Panc1 (cell line): ENCODE measurements at regions not wholly inside any gene's neighbourhood (a gene's known extent, or its start where the extent isn't known, plus 50 kb on each side); places are given as distances from the start of the nearest gene placed in this dataset.

Source experiments
- ATAC-seq: fragments of 200-7000 bp; cut with Tn5 transposase; 2 replicates; pipeline ENCODE4 v1.9.1; 2020; ENCODE audit warnings: mild to moderate bottlenecking, moderate library complexity
- BruUV-seq: library from RNA; stranded (reverse); fragments of 400-500 nt; replicated peaks from 2 replicates; lab custom pipeline; 2021; lab: Mats Ljungman, UMichigan
- CTCF ChIA-PET: fragments of 300-600 bp; sonication (Branson Sonifier 250); formaldehyde crosslinking; loops from one replicate; lab custom pipeline; 2022; ENCODE audit warnings: antibody characterized with exemption; lab: Charles Lee
- POLR2A ChIA-PET: fragments of 300-600 bp; sonication (Branson Sonifier 250); formaldehyde crosslinking; loops from one replicate; lab custom pipeline; 2022; ENCODE audit warnings: antibody characterized with exemption; lab: Charles Lee
- DNase-seq: peaks from one replicate; pipeline ENCODE4 v3.0.0-alpha.2; 2010; ENCODE audit warnings: low read depth, low spot score
- H3K27ac ChIP-seq: 2 replicates; pipeline ENCODE4 v1.5.1; 2011; ENCODE audit warnings: mild to moderate bottlenecking, low read length, inconsistent platforms
- H3K27me3 ChIP-seq: fragments of 200-500 bp; sonication (Bioruptor generic); 2 replicates; pipeline ENCODE4 v1.6.0; 2014; ENCODE audit warnings: low read length, inconsistent platforms; ENCODE audit not compliant: control insufficient read depth, insufficient read depth
- H3K36me3 ChIP-seq: fragments of 200-500 bp; sonication (Bioruptor generic); 2 replicates; pipeline ENCODE4 v1.5.1; 2014; ENCODE audit warnings: inconsistent platforms, mild to moderate bottlenecking, low read length, moderate library complexity; ENCODE audit not compliant: control insufficient read depth, insufficient read depth
- H3K4me1 ChIP-seq: 2 replicates; pipeline ENCODE4 v1.5.1; 2011; ENCODE audit warnings: inconsistent platforms, mild to moderate bottlenecking, low read length, moderate library complexity; ENCODE audit not compliant: control insufficient read depth, insufficient read depth
- H3K4me3 ChIP-seq, 2 experiments: 2 replicates each; pipeline ENCODE4 v1.5.1; 2011 to 2012; ENCODE audit warnings: low read depth in 2 of 2, low read length in 2 of 2, mild to moderate bottlenecking in 2 of 2, inconsistent platforms in 1 of 2, moderate library complexity in 1 of 2
- H3K9me3 ChIP-seq: fragments of 200-500 bp; sonication (Bioruptor generic); 2 replicates; pipeline ENCODE4 v1.5.1; 2014; ENCODE audit warnings: low read depth, mild to moderate bottlenecking, inconsistent platforms, low read length, moderate library complexity; ENCODE audit not compliant: control insufficient read depth, insufficient read depth
- POLR2AphosphoS5 ChIP-seq: IDR thresholded peaks from 2 replicates; pipeline ENCODE4 v1.6.1; 2012; ENCODE audit warnings: mild to moderate bottlenecking, low read depth, low read length, moderate library complexity
- SIN3A ChIP-seq: IDR thresholded peaks from 2 replicates; pipeline ENCODE4 v1.6.1; 2012; ENCODE audit warnings: low read depth, mild to moderate bottlenecking, low read length, moderate library complexity, borderline replicate concordance; ENCODE audit not compliant: insufficient read depth
- TCF7L2 ChIP-seq: IDR thresholded peaks from 2 replicates; pipeline ENCODE4 v1.6.1; 2011; ENCODE audit warnings: mild to moderate bottlenecking, low read depth, low read length, inconsistent platforms
- in situ Hi-C: cut with HindIII; loops from 2 replicates; pipeline ENCODE4 v1.10.0; 2016; ENCODE audit warnings: low sequenced_read_pairs, low pct_unique_long_range_greater_than_20kb
- intact Hi-C: fragments of 100-400 bp; cut with micrococcal nuclease; formaldehyde crosslinking; loops from one replicate; pipeline ENCODE4 v1.10.0; 2022; ENCODE audit not compliant: unreplicated experiment
- TF ChIP-seq, protein P1 (sequence below), 2 experiments: IDR thresholded peaks; 2 replicates each; pipeline ENCODE4 v1.6.1; 2011 to 2012; ENCODE audit warnings: low read depth in 2 of 2, control low read depth in 1 of 2, low read length in 1 of 2, mild to moderate bottlenecking in 1 of 2, moderate library complexity in 1 of 2; ENCODE audit not compliant: insufficient read depth in 1 of 2
- TF ChIP-seq, protein P2 (sequence below): fragments of 450-650 bp; IDR thresholded peaks from 2 replicates; pipeline ENCODE4 v1.5.1; 2017; ENCODE audit warnings: mild to moderate bottlenecking

DNA sequence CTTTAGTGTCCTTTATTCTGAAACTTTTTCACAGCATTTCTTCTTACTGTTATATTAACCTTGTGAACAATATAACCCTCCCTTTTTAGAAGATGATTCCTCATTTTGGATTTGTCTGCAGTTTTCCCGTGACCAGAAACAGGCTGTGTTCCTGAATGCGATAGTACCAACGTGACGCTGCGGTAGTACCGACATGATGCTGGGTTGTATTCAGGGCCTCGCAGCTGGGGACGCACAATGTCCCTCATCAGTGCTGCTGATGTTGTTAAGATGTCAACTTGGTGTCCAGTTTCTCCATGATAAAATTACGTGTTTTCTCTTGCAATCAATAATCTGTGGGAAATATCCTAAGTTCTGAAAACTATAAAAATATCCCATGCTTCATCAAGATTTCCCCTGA is 761.4 kb upstream of the TPTE start:
- Histone ChIP-seq H3K4me1 (no peaks in the 10 kb centered on the region), H3K9me3 (no peaks in the 10 kb centered on the region), H3K4me3 (no peak overlapping the region), H3K27me3 (no peaks in the 10 kb centered on the region; the same call in 1 of the 2 replicates), H3K36me3 (no peaks in the 10 kb centered on the region), H3K27ac (no peak overlapping the region)
- no peak for TF ChIP-seq TCF7L2
- TF ChIP-seq, protein P1, sequence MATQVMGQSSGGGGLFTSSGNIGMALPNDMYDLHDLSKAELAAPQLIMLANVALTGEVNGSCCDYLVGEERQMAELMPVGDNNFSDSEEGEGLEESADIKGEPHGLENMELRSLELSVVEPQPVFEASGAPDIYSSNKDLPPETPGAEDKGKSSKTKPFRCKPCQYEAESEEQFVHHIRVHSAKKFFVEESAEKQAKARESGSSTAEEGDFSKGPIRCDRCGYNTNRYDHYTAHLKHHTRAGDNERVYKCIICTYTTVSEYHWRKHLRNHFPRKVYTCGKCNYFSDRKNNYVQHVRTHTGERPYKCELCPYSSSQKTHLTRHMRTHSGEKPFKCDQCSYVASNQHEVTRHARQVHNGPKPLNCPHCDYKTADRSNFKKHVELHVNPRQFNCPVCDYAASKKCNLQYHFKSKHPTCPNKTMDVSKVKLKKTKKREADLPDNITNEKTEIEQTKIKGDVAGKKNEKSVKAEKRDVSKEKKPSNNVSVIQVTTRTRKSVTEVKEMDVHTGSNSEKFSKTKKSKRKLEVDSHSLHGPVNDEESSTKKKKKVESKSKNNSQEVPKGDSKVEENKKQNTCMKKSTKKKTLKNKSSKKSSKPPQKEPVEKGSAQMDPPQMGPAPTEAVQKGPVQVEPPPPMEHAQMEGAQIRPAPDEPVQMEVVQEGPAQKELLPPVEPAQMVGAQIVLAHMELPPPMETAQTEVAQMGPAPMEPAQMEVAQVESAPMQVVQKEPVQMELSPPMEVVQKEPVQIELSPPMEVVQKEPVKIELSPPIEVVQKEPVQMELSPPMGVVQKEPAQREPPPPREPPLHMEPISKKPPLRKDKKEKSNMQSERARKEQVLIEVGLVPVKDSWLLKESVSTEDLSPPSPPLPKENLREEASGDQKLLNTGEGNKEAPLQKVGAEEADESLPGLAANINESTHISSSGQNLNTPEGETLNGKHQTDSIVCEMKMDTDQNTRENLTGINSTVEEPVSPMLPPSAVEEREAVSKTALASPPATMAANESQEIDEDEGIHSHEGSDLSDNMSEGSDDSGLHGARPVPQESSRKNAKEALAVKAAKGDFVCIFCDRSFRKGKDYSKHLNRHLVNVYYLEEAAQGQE (IDR thresholded peaks at IDR 0.05; ENCODE audit: insufficient read depth in 1 of 2, low read depth in 2 of 2, low read length in 1 of 2): no peak
- no peak for TF ChIP-seq POLR2AphosphoS5
- DNase-seq (no peak), ATAC-seq (no peak)
- POLR2A ChIA-PET: no interaction called here
- CTCF ChIA-PET: no interaction called here
- intact Hi-C loops (no loop called here), in situ Hi-C loops (no loop called here)
- BruUV-seq: no TSS peak

DNA sequence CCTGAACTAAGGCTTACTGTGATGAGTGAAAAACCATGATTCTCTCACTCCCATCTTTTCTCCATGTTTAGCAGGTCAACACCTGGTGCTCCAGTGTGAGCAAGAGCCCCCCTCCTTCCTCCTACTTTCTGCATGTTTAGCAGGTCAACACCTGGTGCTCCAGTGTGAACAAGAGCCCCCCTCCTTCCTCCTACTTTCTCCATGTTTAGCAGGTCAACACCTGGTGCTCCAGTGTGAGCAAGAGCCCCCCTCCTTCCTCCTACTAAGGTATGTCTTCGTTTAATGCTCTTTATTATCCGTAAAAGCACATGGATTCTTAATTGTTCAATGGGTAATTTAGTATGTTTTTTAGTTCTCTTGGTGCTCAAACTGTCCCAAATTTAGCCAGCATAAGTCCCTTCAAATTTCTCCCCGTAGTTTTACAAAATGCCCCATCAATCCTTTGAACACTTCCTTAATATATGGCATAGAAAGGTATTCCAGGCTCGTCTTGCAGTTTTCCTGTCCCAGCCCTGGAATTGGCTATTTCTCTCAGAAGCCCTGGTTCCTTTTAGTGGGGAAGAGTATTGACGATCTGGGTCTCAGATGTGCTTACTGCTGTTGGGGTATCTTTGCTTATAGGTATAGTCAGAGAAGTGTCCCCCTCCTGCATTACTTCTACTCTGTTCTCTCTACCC is 760.8 kb upstream of the TPTE start:
- H3K36me3 ChIP-seq: no peaks in the 10 kb centered on the region
- H3K9me3 ChIP-seq: no peaks in the 10 kb centered on the region
- H3K27ac ChIP-seq: no peak overlapping the region
- DNase-seq (no peak), ATAC-seq (no peak)
- H3K4me1 ChIP-seq: no peaks in the 10 kb centered on the region
- intact Hi-C loops (no loop called here), in situ Hi-C loops (no loop called here)
- H3K27me3 ChIP-seq: no peaks in the 10 kb centered on the region; the same call in 1 of the 2 replicates
- no peak overlapping the region for H3K4me3 ChIP-seq
- TF ChIP-seq SIN3A (no peak), POLR2AphosphoS5 (no peak), TCF7L2 (no peak)
- TF ChIP-seq, protein P2, sequence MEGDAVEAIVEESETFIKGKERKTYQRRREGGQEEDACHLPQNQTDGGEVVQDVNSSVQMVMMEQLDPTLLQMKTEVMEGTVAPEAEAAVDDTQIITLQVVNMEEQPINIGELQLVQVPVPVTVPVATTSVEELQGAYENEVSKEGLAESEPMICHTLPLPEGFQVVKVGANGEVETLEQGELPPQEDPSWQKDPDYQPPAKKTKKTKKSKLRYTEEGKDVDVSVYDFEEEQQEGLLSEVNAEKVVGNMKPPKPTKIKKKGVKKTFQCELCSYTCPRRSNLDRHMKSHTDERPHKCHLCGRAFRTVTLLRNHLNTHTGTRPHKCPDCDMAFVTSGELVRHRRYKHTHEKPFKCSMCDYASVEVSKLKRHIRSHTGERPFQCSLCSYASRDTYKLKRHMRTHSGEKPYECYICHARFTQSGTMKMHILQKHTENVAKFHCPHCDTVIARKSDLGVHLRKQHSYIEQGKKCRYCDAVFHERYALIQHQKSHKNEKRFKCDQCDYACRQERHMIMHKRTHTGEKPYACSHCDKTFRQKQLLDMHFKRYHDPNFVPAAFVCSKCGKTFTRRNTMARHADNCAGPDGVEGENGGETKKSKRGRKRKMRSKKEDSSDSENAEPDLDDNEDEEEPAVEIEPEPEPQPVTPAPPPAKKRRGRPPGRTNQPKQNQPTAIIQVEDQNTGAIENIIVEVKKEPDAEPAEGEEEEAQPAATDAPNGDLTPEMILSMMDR: no peak
- TF ChIP-seq, protein P1 (IDR thresholded peaks at IDR 0.05; ENCODE audit: insufficient read depth in 1 of 2, low read depth in 2 of 2, low read length in 1 of 2): no peak
- POLR2A ChIA-PET: no interaction called here
- CTCF ChIA-PET: no interaction called here
- BruUV-seq: no TSS peak
